T-cell (primary cell): ENCODE measurements at regions not wholly inside any gene's neighbourhood (a gene's known extent, or its start where the extent isn't known, plus 50 kb on each side); places are given as distances from the start of the nearest gene placed in this dataset.

Experiments used
- ATAC-seq, 4 experiments: fragments of 200-7000 bp in 3 of 4; fragments of 150-1000 bp in 1 of 4; cut with Tn5 transposase; replicated peaks in 1 of 4; 1 replicate in 3 of 4; 2 replicates in 1 of 4; pipeline ENCODE4 v1.10.0; 2021; ENCODE audit warnings: moderate library complexity in 3 of 4, mild to moderate bottlenecking in 2 of 4, moderate number of reproducible peaks in 1 of 4
- CTCF ChIA-PET, 2 donors: fragments of 300-600 bp; sonication (Branson Sonifier 250); formaldehyde crosslinking; loops; one replicate each; lab custom pipeline; 2022; ENCODE audit warnings: antibody characterized with exemption in 2 of 2; lab: Charles Lee
- POLR2A ChIA-PET, 2 donors: fragments of 300-600 bp; sonication (Branson Sonifier 250); formaldehyde crosslinking; loops; one replicate each; lab custom pipeline; 2022; ENCODE audit warnings: antibody characterized with exemption in 2 of 2; lab: Charles Lee
- DNase-seq, 35 experiments: peaks; one replicate each; pipeline versions ENCODE4 v3.0.0 to v3.0.0-alpha.2; 2013 to 2023
- H3K27ac ChIP-seq: one replicate; pipeline ENCODE4 v1.5.1; 2013; ENCODE audit warnings: low read length
- H3K27me3 ChIP-seq, 2 experiments: replicated peaks in 1 of 2; 1 replicate in 1 of 2; 2 replicates in 1 of 2; pipeline versions ENCODE4 v1.6.1 to v1.7.0; 2013; ENCODE audit warnings: low read length in 1 of 2, mixed read lengths in 1 of 2; ENCODE audit not compliant: control insufficient read depth in 2 of 2, insufficient read depth in 2 of 2; ENCODE audit errors: extremely low read depth in 1 of 2
- H3K36me3 ChIP-seq, 2 donors: 1 replicate in 1 of 2; 2 replicates in 1 of 2; pipeline versions ENCODE4 v1.6.1 to v1.7.0; 2013; ENCODE audit warnings: low read length in 1 of 2; ENCODE audit not compliant: control insufficient read depth in 2 of 2, insufficient read depth in 1 of 2; ENCODE audit errors: extremely low read depth in 1 of 2
- H3K4me1 ChIP-seq, 2 experiments: 1 replicate in 1 of 2; 2 replicates in 1 of 2; pipeline versions ENCODE4 v1.6.1 to v1.7.0; 2013; ENCODE audit warnings: low read length in 2 of 2, mixed read lengths in 1 of 2; ENCODE audit not compliant: insufficient read depth in 2 of 2, control insufficient read depth in 1 of 2; ENCODE audit errors: extremely low read depth in 1 of 2
- H3K4me3 ChIP-seq, 2 donors: 1 replicate in 1 of 2; 2 replicates in 1 of 2; pipeline versions ENCODE4 v1.5.1 to v1.7.0; 2013; ENCODE audit warnings: mild to moderate bottlenecking in 2 of 2, low read length in 1 of 2, moderate library complexity in 1 of 2; ENCODE audit not compliant: control insufficient read depth in 1 of 2; ENCODE audit errors: extremely low read depth in 1 of 2
- H3K9me3 ChIP-seq: 2 replicates; pipeline ENCODE4 v1.7.0; 2013
- H3K27ac Mint-ChIP-seq, 2 donors: one replicate each; pipeline ENCODE4 v1.8.0; 2020 to 2021; ENCODE audit warnings: mild to moderate bottlenecking in 2 of 2, mixed read lengths in 2 of 2
- H3K27me3 Mint-ChIP-seq, 2 donors: one replicate each; pipeline ENCODE4 v1.8.0; 2021 to 2022; ENCODE audit warnings: mixed read lengths in 2 of 2
- H3K36me3 Mint-ChIP-seq: one replicate; pipeline ENCODE4 v1.8.0; 2021; ENCODE audit warnings: mixed read lengths
- H3K4me1 Mint-ChIP-seq, 3 donors: one replicate each; pipeline ENCODE4 v1.8.0; 2020 to 2022; ENCODE audit warnings: mixed read lengths in 3 of 3, mild to moderate bottlenecking in 1 of 3
- H3K4me3 Mint-ChIP-seq, 3 donors: one replicate each; pipeline ENCODE4 v1.8.0; 2020 to 2022; ENCODE audit warnings: mild to moderate bottlenecking in 3 of 3, mixed read lengths in 3 of 3, moderate library complexity in 3 of 3
- H3K9me3 Mint-ChIP-seq, 3 donors: one replicate each; pipeline ENCODE4 v1.8.0; 2020 to 2022; ENCODE audit warnings: mixed read lengths in 3 of 3
- WGBS: methylation state at CpG from one replicate; pipeline ENCODE4 v1.1.5; 2013; ENCODE audit warnings: missing lambda C conversion rate; ENCODE audit not compliant: insufficient coverage; 5-methylcytosine and 5-hydroxymethylcytosine counted together

- Mint-ChIP-seq H3K27me3 (peaks cover 0 to 3% of the 10 kb centered on the region in 2 donors), H3K36me3 (no peaks in the 10 kb centered on the region), H3K9me3 (no peaks in the 10 kb centered on the region), H3K4me3 (no peak overlapping the region), H3K4me1 (peaks cover 8 to 22% (median 9%) of the 10 kb centered on the region in 3 donors), H3K27ac (no peak overlapping the region)
- no CpG with 5 or more reads among the region's 6 CpGs for WGBS
- Histone ChIP-seq H3K27ac (no peak overlapping the region), H3K9me3 (no peaks in the 10 kb centered on the region), H3K4me1 (peaks cover 0 to 7% of the 10 kb centered on the region in 2 experiments), H3K36me3 (no peaks in the 10 kb centered on the region), H3K4me3 (no peak overlapping the region), H3K27me3 (peaks cover 2% of the 10 kb centered on the region in 2 experiments)
- DNase-seq, result no peak
- POLR2A ChIA-PET, result no interaction called here
- no peak for ATAC-seq
- CTCF ChIA-PET, result interaction anchor here (0.6 to 7.5 kb wide), 11 partner anchors 9 to 1256 kb away, joined by 3 to 61 read pairs (median 3); partner anchors contain the start of gene IFNB1 (in 1 of the 2)
Observed at GRCh38 chr9:19927560-19927959, 138.7 kb upstream of the SLC24A2 start.

GRCh38 chr9:19926774-19927173 is 137.9 kb upstream of the SLC24A2 start:
- ChIA-PET POLR2A (interaction anchor here in 1 of 2 donors (0.7 kb wide), 1 partner anchor 976 kb away, joined by 3 read pairs; no protein-coding TSS in a partner anchor), CTCF (interaction anchor here (0.6 to 7.5 kb wide), 12 partner anchors 10 to 1188 kb away, joined by 3 to 61 read pairs (median 3); partner anchors contain the start of gene IFNB1 (in 1 of the 2))
- Mint-ChIP-seq H3K9me3 (no peaks in the 10 kb centered on the region), H3K4me1 (peaks cover 8 to 22% (median 9%) of the 10 kb centered on the region in 3 donors), H3K4me3 (peak overlapping the region in 1 of 3 donors; percentile 78), H3K27ac (no peak overlapping the region), H3K36me3 (no peaks in the 10 kb centered on the region), H3K27me3 (peaks cover 3 to 5% of the 10 kb centered on the region in 2 donors)
- peaks cover 0 to 7% of the 10 kb centered on the region in 2 experiments for H3K4me1 ChIP-seq
- H3K9me3 ChIP-seq, result no peaks in the 10 kb centered on the region
- no peak for DNase-seq
- no peak overlapping the region for H3K4me3 ChIP-seq
- 68% methylated on average over 4 of the region's 7 CpGs for WGBS
- H3K36me3 ChIP-seq, result no peaks in the 10 kb centered on the region
- peaks cover 2% of the 10 kb centered on the region in 2 experiments for H3K27me3 ChIP-seq
- no peak overlapping the region for H3K27ac ChIP-seq
- no peak for ATAC-seq

DNA sequence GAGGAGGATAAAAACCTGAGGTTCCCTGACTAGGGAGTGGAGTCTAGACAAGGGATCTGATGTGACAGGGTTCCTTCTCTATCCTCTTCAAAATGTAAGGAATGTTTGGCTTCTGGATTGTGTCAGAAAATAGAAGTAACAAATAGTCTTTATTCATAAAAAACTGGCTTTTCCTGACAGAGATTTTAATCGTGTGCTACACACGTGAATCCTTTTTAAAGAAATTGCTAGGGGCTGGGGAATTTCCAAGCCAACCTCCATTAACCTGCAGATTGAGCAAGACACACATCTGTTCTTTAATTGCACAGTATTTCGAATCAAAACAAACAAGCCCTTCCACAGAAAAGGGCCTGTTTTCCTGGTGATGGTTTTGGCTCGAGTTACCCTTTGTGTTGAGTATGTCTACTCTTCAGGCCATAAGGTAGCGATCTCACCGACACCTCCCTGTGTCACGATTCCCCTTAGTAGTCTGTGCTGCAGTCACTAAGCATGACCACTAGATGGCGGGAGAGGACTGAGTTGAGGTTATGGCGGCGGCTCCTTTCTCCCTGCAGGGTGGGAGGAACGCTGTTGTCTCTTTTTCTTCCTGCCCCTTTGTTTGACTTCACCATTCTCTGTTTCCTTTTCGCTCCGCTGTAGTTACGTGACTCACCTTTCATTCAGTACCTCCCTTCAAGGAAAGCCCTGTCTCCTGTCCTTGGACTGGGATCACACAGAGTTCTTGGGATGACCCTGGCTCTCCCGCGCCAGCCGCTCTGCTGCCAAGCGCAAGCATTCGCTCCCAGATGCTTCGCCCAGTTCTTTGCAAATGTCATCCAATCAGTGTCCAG is 137.1 kb upstream of the SLC24A2 start:
- Mint-ChIP-seq H3K4me1 (peaks cover 8 to 22% (median 9%) of the 10 kb centered on the region in 3 donors), H3K27ac (no peak overlapping the region), H3K4me3 (peak overlapping the region; percentile 63 to 78 (median 65)), H3K27me3 (peaks cover 3 to 5% of the 10 kb centered on the region in 2 donors), H3K36me3 (no peaks in the 10 kb centered on the region), H3K9me3 (no peaks in the 10 kb centered on the region)
- H3K4me3 ChIP-seq, result no peak overlapping the region
- H3K27ac ChIP-seq, result no peak overlapping the region
- H3K4me1 ChIP-seq, result peaks cover 0 to 7% of the 10 kb centered on the region in 2 experiments
- peak; percentile 95 to 99 (median 98) for ATAC-seq
- POLR2A ChIA-PET, result interaction anchor here (0.5 to 1.0 kb wide), 2 partner anchors 429 to 697 kb away, joined by 5 to 6 read pairs; partner anchors contain the start of gene MLLT3 (in 1 of the 2)
- H3K36me3 ChIP-seq, result no peaks in the 10 kb centered on the region
- peak; percentile 55 to 89 (median 73) for DNase-seq
- CTCF ChIA-PET, result interaction anchor here (0.6 to 7.5 kb wide), 11 partner anchors 56 to 1189 kb away, joined by 3 to 61 read pairs (median 5); no protein-coding TSS in a partner anchor
- H3K9me3 ChIP-seq, result no peaks in the 10 kb centered on the region
- peaks cover 2% of the 10 kb centered on the region in 2 experiments for H3K27me3 ChIP-seq
- 8% methylated on average over 7 of the region's 20 CpGs for WGBS

GRCh38 chr9:19924080-19924479 is 135.2 kb upstream of the SLC24A2 start:
- Mint-ChIP-seq H3K4me3 (no peak overlapping the region), H3K27ac (no peak overlapping the region), H3K9me3 (no peaks in the 10 kb centered on the region), H3K4me1 (peaks cover 8 to 21% (median 9%) of the 10 kb centered on the region in 3 donors), H3K36me3 (no peaks in the 10 kb centered on the region), H3K27me3 (peaks cover 12 to 17% of the 10 kb centered on the region in 2 donors)
- Histone ChIP-seq H3K36me3 (no peaks in the 10 kb centered on the region), H3K27ac (no peak overlapping the region), H3K4me3 (no peak overlapping the region), H3K4me1 (peaks cover 0 to 7% of the 10 kb centered on the region in 2 experiments), H3K9me3 (no peaks in the 10 kb centered on the region), H3K27me3 (peaks cover 2% of the 10 kb centered on the region in 2 experiments)
- CTCF ChIA-PET, result interaction anchor here (1.2 to 7.5 kb wide), 2 partner anchors 1017 to 1018 kb away, joined by 5 to 61 read pairs; no protein-coding TSS in a partner anchor
- 79% methylated on average over 2 of the region's 2 CpGs for WGBS
- no peak for DNase-seq
- POLR2A ChIA-PET, result no interaction called here
- ATAC-seq, result no peak

DNA sequence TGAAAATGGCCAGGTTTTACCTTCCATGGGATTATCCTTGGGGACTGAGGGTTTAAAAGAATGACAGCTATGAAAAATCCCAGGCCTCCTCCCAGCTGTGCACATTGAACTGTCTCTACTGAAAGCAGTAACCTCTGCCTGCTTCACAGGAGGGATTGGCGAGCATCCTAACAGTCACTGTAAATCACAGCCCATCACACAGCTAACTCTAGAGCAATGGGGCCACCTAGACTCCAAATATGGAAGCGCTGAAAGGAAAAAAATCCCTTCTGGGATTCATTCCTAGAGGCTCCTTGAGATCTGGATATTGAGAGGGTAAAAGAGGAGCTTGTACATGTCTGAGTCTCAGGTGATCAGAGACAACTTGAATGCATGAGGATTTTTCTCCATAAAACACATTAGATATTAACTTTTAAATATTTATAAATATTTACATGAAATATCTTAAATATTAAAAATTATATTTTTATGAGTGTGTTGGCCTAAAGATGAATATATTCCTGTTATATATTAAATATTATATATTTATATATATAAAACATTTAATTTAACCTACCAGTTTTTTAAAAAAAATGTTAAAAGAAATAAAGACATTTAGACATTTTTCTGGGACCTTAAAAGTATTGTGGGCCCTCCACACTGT is 133.8 kb upstream of the SLC24A2 start:
- no CpG with 5 or more reads among the region's 2 CpGs for WGBS
- Mint-ChIP-seq H3K27ac (no peak overlapping the region), H3K9me3 (no peaks in the 10 kb centered on the region), H3K27me3 (peaks cover 21 to 24% of the 10 kb centered on the region in 2 donors), H3K4me3 (no peak overlapping the region), H3K36me3 (no peaks in the 10 kb centered on the region), H3K4me1 (peaks cover 8 to 11% (median 9%) of the 10 kb centered on the region in 3 donors)
- Histone ChIP-seq H3K27me3 (peaks cover 2 to 4% of the 10 kb centered on the region in 2 experiments), H3K4me1 (peaks cover 0 to 7% of the 10 kb centered on the region in 2 experiments), H3K4me3 (no peak overlapping the region), H3K9me3 (no peaks in the 10 kb centered on the region), H3K36me3 (no peaks in the 10 kb centered on the region), H3K27ac (no peak overlapping the region)
- no peak for DNase-seq
- ATAC-seq, result no peak
- ChIA-PET CTCF (interaction anchor here in 1 of 2 donors (0.6 kb wide), 1 partner anchor 1006 kb away, joined by 3 read pairs; no protein-coding TSS in a partner anchor), POLR2A (no interaction called here)

- Histone ChIP-seq H3K36me3 (no peaks in the 10 kb centered on the region), H3K4me1 (no peaks in the 10 kb centered on the region), H3K27ac (no peak overlapping the region), H3K4me3 (no peak overlapping the region), H3K9me3 (no peaks in the 10 kb centered on the region), H3K27me3 (peaks cover 2% of the 10 kb centered on the region in 2 experiments)
- DNase-seq (no peak), ATAC-seq (no peak)
- Mint-ChIP-seq H3K4me3 (no peak overlapping the region), H3K9me3 (no peaks in the 10 kb centered on the region), H3K27ac (no peak overlapping the region), H3K36me3 (no peaks in the 10 kb centered on the region), H3K27me3 (peaks cover 19 to 24% of the 10 kb centered on the region in 2 donors), H3K4me1 (no peaks in the 10 kb centered on the region)
- CTCF ChIA-PET, result no interaction called here
- WGBS, result 87% methylated on average over 5 of the region's 6 CpGs
- POLR2A ChIA-PET, result no interaction called here
Observed at GRCh38 chr9:19920401-19920800, 131.6 kb upstream of the SLC24A2 start.
